ENCODE measurements at regions not wholly inside any gene's neighbourhood (a gene's known extent, or its start where the extent isn't known, plus 50 kb on each side); places are given as distances from the start of the nearest gene placed in this dataset.

DNA sequence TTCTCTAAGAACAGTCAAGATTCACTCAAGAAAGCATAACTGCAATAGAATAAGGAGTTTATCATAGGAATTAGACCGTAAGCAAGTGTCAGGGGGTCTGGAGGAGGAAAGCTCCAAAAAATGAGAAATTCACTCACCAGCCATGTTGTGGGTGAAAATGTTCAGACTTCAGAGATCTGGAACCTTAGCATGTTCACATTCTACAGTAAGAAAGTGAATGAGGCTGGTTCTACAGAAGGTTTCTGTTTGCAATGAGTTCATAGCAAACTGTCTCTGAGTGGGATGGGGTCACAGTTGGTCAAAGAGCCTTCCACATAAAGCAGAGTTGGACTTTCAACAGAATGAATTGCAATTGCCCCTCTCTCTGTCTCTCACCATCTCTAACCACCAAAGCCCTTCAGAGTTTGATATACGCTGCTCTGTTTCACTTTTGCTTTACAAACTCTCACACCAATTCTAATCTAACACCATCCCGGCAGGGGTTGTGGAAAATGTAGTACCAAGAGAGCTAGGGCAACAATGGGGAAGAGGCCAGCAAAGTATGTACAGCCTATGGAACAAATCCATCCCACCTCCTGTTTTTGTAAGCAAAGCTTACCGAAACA is 581.8 kb upstream of the UBE2E2 start:
- no peak for TF ChIP-seq ATF1 (CRISPR knock-in tag; IDR thresholded peaks at IDR 0.05)
- no peak for TF ChIP-seq IRF2 (CRISPR knock-in tag; IDR thresholded peaks at IDR 0.05; ENCODE audit: borderline replicate concordance, low read depth)
- TF ChIP-seq, protein P1, sequence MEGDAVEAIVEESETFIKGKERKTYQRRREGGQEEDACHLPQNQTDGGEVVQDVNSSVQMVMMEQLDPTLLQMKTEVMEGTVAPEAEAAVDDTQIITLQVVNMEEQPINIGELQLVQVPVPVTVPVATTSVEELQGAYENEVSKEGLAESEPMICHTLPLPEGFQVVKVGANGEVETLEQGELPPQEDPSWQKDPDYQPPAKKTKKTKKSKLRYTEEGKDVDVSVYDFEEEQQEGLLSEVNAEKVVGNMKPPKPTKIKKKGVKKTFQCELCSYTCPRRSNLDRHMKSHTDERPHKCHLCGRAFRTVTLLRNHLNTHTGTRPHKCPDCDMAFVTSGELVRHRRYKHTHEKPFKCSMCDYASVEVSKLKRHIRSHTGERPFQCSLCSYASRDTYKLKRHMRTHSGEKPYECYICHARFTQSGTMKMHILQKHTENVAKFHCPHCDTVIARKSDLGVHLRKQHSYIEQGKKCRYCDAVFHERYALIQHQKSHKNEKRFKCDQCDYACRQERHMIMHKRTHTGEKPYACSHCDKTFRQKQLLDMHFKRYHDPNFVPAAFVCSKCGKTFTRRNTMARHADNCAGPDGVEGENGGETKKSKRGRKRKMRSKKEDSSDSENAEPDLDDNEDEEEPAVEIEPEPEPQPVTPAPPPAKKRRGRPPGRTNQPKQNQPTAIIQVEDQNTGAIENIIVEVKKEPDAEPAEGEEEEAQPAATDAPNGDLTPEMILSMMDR (IDR thresholded peaks at IDR 0.05) = no peak
- TF ChIP-seq, protein P2, sequence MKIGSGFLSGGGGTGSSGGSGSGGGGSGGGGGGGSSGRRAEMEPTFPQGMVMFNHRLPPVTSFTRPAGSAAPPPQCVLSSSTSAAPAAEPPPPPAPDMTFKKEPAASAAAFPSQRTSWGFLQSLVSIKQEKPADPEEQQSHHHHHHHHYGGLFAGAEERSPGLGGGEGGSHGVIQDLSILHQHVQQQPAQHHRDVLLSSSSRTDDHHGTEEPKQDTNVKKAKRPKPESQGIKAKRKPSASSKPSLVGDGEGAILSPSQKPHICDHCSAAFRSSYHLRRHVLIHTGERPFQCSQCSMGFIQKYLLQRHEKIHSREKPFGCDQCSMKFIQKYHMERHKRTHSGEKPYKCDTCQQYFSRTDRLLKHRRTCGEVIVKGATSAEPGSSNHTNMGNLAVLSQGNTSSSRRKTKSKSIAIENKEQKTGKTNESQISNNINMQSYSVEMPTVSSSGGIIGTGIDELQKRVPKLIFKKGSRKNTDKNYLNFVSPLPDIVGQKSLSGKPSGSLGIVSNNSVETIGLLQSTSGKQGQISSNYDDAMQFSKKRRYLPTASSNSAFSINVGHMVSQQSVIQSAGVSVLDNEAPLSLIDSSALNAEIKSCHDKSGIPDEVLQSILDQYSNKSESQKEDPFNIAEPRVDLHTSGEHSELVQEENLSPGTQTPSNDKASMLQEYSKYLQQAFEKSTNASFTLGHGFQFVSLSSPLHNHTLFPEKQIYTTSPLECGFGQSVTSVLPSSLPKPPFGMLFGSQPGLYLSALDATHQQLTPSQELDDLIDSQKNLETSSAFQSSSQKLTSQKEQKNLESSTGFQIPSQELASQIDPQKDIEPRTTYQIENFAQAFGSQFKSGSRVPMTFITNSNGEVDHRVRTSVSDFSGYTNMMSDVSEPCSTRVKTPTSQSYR (CRISPR knock-in tag; IDR thresholded peaks at IDR 0.05) = no peak
- TF ChIP-seq, protein P3, sequence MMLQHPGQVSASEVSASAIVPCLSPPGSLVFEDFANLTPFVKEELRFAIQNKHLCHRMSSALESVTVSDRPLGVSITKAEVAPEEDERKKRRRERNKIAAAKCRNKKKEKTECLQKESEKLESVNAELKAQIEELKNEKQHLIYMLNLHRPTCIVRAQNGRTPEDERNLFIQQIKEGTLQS (CRISPR knock-in tag; conservative IDR thresholded peaks at IDR 0.05) = no peak
- no peak for TF ChIP-seq CREB1 (CRISPR knock-in tag; IDR thresholded peaks at IDR 0.05)
- TF ChIP-seq, protein P4, sequence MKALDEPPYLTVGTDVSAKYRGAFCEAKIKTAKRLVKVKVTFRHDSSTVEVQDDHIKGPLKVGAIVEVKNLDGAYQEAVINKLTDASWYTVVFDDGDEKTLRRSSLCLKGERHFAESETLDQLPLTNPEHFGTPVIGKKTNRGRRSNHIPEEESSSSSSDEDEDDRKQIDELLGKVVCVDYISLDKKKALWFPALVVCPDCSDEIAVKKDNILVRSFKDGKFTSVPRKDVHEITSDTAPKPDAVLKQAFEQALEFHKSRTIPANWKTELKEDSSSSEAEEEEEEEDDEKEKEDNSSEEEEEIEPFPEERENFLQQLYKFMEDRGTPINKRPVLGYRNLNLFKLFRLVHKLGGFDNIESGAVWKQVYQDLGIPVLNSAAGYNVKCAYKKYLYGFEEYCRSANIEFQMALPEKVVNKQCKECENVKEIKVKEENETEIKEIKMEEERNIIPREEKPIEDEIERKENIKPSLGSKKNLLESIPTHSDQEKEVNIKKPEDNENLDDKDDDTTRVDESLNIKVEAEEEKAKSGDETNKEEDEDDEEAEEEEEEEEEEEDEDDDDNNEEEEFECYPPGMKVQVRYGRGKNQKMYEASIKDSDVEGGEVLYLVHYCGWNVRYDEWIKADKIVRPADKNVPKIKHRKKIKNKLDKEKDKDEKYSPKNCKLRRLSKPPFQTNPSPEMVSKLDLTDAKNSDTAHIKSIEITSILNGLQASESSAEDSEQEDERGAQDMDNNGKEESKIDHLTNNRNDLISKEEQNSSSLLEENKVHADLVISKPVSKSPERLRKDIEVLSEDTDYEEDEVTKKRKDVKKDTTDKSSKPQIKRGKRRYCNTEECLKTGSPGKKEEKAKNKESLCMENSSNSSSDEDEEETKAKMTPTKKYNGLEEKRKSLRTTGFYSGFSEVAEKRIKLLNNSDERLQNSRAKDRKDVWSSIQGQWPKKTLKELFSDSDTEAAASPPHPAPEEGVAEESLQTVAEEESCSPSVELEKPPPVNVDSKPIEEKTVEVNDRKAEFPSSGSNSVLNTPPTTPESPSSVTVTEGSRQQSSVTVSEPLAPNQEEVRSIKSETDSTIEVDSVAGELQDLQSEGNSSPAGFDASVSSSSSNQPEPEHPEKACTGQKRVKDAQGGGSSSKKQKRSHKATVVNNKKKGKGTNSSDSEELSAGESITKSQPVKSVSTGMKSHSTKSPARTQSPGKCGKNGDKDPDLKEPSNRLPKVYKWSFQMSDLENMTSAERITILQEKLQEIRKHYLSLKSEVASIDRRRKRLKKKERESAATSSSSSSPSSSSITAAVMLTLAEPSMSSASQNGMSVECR (CRISPR knock-in tag; IDR thresholded peaks at IDR 0.05; ENCODE audit: borderline replicate concordance) = no peak
- TF ChIP-seq, protein P5, sequence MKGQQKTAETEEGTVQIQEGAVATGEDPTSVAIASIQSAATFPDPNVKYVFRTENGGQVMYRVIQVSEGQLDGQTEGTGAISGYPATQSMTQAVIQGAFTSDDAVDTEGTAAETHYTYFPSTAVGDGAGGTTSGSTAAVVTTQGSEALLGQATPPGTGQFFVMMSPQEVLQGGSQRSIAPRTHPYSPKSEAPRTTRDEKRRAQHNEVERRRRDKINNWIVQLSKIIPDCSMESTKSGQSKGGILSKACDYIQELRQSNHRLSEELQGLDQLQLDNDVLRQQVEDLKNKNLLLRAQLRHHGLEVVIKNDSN (CRISPR knock-in tag; IDR thresholded peaks at IDR 0.05) = no peak
- TF ChIP-seq, protein P6, sequence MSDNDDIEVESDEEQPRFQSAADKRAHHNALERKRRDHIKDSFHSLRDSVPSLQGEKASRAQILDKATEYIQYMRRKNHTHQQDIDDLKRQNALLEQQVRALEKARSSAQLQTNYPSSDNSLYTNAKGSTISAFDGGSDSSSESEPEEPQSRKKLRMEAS (CRISPR knock-in tag; IDR thresholded peaks at IDR 0.05) = no peak

All from WTC11 (cell line).